Astrocyte (in vitro differentiated cells and primary cell): ENCODE measurements at regions not wholly inside any gene's neighbourhood (a gene's known extent, or its start where the extent isn't known, plus 50 kb on each side); places are given as distances from the start of the nearest gene placed in this dataset.

Experiments
- EZH2 ChIP-seq: IDR thresholded peaks from 2 replicates; pipeline ENCODE4 v1.6.1; 2012; ENCODE audit warnings: mild to moderate bottlenecking, low read length, inconsistent platforms; ENCODE audit not compliant: insufficient read depth
- TF ChIP-seq, protein P1 (sequence below): IDR thresholded peaks from 2 replicates; pipeline ENCODE4 v1.5.1; 2011; ENCODE audit warnings: low read depth, mild to moderate bottlenecking, inconsistent platforms, low read length, moderate library complexity; ENCODE audit not compliant: insufficient read depth

DNA sequence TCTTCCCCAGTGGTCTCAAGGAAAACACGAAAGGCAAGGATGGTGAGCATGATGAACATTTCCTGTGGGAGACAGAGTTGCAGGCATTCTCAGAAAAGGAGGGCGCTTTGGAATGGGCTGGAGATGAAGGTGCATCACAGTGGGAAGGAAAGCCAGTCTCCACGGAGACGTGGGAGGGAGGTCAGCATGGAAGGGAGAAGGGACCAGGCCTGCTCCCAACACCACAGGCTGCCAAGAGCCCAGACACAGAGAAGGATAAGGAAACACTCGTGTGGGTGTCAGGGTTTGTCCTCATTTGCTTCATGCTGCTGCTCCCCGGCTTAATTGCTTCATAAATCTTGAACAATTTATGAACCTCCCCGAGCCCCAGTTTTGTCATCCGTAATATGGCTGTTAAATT lies 231.5 kb upstream of the ZNF32 start:
- TF ChIP-seq, protein P1, sequence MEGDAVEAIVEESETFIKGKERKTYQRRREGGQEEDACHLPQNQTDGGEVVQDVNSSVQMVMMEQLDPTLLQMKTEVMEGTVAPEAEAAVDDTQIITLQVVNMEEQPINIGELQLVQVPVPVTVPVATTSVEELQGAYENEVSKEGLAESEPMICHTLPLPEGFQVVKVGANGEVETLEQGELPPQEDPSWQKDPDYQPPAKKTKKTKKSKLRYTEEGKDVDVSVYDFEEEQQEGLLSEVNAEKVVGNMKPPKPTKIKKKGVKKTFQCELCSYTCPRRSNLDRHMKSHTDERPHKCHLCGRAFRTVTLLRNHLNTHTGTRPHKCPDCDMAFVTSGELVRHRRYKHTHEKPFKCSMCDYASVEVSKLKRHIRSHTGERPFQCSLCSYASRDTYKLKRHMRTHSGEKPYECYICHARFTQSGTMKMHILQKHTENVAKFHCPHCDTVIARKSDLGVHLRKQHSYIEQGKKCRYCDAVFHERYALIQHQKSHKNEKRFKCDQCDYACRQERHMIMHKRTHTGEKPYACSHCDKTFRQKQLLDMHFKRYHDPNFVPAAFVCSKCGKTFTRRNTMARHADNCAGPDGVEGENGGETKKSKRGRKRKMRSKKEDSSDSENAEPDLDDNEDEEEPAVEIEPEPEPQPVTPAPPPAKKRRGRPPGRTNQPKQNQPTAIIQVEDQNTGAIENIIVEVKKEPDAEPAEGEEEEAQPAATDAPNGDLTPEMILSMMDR, result no peak
- no peak for TF ChIP-seq EZH2
